Renal cortical epithelial cell (primary cell): ENCODE measurements at regions not wholly inside any gene's neighbourhood (a gene's known extent, or its start where the extent isn't known, plus 50 kb on each side); places are given as distances from the start of the nearest gene placed in this dataset.

Source experiments
- DNase-seq: peaks from one replicate; pipeline ENCODE4 v3.0.0-alpha.2; 2011; ENCODE audit warnings: low read depth

DNA sequence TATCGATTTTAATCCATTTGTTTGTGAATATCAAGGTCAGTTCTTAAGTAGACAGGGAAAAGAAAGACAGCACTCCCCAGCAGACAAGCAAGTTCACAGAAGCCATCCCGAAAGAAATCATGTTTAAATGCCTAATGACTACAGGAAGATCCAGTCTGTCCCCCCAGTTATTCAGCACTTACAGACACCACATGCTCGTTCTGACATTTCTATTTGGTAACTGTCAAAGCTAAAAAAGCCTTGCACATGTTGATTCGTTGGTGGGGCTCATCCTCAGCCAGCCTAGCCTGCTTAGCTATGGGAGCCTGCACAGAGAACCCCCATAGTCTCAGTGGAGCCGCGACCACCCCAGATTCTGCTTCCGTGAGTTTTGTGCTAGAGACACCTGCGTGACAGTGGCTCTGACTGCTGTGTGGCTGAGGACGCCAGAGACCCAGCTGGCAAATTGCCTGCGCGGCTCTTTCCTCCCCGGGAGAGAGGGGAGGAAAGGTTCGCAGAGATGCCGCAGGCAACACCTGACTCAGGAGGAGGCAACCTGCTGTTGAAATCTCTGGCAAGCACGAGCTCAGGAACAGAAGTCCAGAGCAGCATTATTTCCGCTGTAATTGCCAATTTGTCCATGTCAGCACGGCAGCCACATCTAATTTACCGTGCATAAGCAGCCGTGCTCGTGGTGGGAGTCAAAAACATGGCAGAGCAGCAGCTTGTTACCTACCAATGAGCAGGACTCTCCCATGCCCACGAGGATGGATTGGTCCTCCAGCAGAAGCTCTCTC lies 194.2 kb downstream of the GPAM start:
- no peak for DNase-seq

DNA sequence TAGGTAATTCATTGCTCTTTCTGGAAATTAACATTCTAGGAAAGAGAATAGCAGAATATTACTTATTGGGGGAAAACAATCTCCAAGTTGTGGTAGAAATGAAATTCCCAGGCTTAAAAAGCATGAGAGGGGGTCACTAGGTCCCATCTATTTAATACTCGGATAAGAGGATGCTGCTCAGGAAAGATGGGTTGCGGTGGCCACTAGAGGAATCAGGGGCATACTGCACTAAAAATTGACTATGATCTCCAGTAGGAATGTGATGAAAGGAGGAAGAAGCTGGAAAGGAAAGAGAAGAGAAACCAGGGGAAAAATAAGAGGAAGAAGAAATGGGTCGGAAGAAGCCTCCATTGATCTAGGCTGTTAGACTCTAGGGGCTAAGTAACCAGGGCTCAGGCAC lies 192.8 kb downstream of the GPAM start:
- no peak for DNase-seq

DNA sequence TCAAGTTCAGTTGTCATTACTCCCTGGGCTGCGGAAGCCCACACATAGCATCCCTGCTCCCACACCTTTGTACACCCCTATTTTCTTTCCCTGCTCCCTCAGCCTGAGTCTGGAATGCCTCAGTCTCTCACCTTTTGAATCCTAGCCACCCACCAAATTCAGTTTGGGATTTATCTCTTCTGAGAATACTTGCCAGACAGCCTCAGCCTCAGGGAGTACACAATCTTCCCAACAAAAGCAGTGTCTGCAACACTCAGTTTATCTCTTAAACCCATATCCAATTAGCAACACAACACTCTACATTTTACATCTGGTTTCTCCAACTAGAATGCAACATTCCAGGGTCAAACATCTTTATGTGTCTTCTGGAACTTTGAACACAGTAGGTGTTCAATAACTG lies 190.2 kb downstream of the GPAM start:
- DNase-seq, result no peak

DNA sequence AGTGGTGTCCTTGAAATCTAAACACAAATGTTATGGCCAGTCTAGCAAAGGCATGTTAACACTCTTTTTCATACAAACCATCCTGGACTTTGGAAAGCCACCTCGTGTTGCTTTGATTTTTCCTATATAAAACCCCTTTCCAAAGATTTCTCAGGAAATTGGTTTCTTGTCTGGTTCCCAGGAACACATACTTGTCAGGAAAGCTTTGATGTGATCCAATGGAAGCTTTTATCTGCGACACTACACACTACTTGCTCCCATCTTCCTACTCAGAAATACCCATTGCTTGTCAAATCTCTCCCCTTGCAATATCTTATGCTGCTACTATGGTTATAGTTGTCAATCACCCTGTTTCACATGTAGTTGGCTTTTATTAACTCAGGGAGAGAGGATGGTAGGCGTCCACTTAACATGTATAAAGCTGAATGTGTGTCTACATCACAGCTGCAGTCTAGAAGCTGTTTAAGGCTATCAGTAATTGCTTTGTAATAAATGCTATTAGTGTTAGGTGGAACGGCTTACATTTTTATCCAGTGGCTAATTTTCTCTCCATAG lies 189.6 kb downstream of the GPAM start:
- no peak for DNase-seq

DNA sequence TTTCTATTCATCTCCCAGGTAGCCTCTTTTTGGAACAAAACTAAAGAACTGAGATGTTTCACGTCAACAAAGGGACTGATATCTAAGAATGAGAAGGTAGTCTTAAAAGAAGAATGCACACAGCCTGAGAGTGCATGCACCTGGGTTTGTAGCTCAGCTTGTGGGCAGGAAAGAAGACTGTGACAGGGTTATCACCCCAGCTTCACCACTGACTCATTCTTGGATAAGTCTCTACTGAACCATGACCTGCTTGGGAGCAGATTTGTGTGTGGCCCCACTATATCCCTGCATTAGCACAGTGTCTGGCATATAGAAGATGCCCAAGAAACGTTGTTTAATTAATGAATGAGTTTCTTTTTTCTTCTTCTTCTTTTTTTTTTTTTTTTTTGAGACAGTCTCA lies 187.5 kb downstream of the GPAM start:
- DNase-seq, result peak; percentile 43

DNA sequence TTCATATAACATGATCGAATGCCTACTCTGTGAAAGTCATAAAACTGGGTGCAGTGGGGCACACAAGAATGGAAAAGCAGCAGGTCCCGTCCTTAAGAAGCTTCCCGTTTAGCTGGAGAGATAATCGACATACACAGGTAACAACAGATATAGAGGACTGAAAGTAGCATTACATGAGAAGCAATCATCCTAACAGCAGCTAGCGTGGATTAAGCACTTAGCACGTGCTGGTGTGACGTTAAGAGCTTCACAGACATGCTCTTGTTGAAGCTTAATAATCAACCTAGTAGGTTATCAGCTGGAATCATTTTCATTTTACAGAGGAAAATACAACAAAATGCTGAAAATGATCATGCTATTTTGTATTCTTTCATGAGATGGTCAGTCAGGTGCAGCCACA lies 184.8 kb downstream of the GPAM start:
- DNase-seq, result no peak

DNA sequence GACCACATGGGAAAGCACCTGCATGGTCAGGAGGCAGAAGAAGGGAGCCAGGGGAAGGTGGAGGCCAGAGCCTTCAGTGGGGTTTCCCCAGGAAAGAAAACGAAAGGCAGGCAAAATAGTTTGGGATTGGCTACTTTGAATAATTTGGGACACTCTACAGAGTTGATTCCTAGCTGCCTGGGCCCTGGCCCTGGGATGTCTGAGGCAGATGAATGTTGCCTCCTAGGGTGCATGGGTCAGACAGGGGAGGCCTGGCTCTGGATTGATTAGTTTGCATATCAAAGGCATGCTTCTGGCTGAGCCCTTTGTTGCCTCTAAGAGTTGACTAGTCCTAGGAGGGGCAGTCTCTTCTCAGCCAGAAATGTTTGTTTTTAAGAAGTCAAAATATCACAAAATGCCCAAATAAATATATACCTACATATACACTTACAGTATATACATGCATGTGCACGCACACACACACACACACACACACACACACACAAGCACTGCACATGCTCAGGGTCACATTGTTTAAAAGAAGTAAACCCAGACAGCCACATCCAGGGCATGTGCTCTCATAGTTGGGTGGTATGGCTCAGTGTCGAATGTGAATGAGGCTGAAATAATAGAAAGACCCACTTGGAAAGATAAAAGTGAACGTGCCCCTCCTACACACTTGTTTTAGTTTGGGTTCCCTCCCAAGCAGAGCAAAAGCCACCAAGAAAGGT lies 184.2 kb downstream of the GPAM start:
- no peak for DNase-seq

DNA sequence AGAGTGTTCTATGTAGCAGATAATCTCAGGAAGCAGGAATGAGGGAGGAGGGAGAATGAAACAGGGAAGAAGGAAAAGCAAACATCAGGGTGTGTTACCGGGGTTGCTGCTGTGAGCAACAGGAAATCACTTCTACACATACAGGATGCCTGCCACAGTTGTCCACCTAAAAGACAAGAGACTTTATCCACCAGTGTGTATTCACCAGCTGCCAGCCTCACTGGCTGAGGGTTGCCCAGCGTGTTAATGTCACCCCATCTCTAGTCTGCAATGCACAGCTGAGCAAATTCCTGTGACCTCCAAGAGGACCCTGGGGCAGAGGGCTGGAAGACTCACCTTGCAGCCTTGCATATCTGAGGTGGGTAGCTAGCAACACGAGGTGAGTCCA lies 183.7 kb downstream of the GPAM start:
- DNase-seq, result no peak

DNA sequence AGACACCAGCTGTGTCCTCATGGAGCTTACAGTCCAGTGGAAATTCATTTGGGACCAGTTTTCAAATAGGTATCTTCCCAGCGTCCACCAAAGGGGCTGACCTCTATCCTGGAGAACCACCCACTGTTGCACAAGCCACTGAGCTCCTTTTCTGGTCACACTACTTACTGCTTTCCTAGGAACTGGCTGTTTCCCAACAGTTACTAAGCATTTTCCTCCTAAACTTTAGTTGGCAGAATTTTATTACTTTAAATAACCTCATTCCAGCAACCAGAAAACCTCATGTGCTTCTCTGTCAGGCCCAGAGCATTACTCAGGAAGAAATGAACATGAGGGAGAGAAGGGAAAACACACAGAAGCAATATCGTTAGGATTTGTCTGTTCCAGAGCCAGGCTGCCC lies 183.1 kb downstream of the GPAM start:
- peak; percentile 80 for DNase-seq

DNA sequence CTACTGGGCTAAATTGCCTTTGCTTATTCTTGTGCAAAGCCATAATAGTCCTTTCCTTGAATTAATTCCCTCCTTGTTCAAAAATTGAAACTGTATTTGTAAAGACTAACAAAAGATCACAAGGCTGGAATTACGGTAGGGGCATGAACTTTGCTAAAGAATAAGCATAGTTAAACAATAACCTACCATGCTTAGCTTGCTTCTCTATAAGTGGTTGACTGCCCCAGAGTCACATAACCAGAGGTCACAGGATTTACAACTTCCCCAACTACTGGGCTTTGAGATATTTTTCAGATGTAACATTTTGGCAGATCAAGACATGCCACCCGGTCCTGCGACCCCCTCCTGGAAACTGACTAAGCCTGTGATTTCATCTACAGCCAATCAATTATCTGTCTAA lies 181.4 kb downstream of the GPAM start:
- peak; percentile 86 for DNase-seq

DNA sequence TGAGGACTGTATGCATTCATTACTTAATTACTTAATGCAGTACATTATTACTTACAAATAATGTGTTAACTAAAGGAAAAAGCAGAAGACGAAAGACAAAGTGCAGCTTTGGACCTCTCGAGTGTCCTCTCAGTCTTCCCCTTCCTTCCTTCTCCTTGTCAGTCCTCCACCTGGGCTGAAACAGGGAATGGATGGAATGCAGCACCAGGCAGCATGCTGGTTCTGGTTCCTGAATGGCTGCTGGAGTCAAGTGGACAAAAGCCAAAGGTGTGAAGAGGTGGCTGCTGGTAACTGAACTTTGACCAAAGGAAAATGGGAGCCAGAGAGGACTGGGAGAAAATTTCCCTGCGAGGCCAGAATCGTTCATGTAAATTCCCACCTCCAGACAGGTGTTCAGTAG lies 179.5 kb downstream of the GPAM start:
- DNase-seq, result no peak

DNA sequence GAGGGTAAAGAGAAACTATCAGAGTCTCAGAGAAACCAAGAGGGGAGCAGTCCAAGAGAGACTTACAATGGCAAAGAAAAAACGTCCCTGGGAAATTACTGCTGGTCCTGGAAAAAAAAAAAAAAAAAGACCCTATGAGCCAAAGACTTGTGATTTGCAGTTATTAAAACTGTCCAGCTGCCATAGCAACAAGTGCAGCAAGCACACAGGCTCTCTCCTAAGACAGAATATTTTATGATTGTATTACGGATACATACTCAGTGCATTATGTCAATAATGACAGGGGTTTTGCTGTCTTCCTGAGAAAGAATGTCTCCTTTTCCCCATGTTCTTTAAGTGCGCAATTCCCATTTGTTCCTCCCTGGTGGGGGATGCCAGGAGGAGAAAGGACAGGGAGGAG lies 178.5 kb downstream of the GPAM start:
- no peak for DNase-seq

DNA sequence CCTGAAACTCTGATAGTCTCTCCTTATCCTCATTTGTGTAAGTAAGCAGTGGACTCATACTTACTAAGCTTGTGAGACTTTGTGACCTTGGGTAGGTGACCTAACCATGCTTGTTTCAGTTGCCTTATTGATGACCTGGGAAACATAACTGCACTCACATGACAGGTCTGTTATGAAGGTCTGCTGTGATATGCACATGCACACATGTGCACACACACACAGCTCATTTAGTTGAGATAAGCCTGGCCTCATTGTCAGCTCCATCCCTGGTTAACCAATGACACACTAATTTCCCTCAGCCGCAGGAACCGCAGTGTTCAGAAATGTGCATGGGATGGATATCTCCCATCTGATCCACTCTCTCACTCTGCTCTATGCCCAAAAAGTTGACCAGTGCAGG lies 177.2 kb downstream of the GPAM start:
- no peak for DNase-seq

DNA sequence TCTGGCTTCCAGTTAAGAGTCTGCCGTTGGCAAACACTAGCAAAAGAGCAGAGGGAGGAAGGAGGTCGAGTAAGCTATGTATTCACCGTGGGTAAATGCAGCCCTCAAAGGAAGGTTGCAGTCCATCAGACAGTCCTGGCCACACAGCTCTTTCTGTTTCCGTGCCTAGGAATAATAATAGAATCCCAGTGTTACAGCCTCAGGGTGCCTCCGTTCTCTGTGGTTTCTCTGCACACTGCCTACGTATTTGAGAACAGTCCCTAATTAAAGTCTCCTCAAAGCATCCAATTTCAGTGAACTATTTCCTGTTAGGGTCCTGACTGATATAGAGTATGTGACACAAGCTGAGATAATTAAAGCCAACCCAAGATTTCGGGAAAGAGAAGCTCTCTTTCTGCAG lies 176.7 kb downstream of the GPAM start:
- DNase-seq, result peak; percentile 9

DNA sequence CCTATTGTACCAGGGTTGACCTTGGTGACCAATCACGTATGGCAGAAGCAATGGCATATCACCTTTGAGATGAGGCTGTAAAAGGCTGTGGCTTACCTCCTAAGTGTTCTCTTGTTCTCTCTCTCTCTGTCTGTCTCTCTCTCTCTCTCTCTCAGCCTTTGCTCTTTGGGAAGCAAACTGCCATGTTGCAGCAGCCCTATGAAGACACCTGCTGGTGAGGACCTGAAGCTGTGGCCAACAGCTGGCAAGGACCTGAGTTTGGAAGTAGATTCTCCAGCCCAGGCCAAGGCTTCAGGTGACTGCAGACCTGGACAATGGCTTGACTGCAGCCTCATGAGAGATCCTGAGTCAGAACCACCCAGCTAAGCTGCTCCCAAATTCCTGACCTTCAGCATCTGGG lies 161.4 kb downstream of the GPAM start:
- no peak for DNase-seq

DNA sequence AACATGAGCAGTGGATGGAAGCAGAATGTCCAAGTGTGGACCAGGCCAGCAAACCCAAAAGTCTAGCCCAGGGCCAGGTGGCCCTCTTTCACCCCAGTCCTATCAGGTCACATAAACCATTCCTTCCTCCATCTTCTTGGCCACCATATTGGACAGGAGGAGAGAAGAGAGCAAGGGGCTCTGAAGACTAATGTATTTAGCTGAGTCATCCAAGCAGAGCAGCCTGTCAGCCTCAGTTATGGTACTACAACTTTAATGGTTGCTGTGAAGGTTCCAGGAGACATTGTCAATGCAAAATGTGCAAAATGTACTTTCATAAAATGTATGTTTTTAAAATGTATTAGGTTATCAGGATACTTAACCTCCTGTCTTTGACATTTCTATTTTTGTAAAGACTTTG lies 159.5 kb downstream of the GPAM start:
- no peak for DNase-seq

DNA sequence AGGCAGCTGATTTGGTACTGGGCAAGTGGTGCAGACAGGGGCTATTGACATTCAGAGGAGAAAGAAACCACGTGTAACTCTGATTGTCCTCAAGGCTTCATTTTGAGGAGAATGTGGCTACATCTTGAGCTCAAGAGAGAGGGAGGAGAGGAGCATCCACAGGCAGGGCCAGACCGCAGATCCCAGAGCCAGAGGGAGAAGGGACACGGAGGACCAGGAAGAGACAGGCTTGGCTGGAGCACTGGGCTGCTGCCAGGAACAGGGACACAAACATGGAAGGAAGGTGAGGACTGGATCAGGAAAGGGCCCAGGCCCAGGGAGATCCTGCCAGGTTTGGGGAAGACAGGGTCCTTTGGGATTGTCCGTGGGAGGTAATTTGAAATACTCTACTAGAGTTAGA lies 158.3 kb downstream of the GPAM start:
- no peak for DNase-seq

DNA sequence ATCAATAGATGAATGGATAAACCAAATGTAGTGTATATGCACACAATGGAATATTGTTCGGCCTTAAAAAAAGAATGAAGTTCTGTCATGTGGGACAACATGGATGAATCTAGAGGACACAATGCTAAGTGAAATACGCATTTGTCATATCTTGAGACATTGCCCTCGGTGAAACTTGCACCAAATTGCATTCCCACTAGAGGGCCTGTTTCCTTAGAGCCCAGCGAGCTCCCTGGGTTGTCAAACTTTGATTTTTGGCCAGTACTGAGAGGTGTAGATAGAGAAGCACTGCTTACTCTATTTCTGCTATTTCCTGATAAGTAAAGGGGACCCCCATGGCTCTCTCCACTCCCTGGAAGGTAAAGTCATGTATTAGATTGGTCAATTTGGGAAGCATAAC lies 157.1 kb downstream of the GPAM start:
- no peak for DNase-seq

DNA sequence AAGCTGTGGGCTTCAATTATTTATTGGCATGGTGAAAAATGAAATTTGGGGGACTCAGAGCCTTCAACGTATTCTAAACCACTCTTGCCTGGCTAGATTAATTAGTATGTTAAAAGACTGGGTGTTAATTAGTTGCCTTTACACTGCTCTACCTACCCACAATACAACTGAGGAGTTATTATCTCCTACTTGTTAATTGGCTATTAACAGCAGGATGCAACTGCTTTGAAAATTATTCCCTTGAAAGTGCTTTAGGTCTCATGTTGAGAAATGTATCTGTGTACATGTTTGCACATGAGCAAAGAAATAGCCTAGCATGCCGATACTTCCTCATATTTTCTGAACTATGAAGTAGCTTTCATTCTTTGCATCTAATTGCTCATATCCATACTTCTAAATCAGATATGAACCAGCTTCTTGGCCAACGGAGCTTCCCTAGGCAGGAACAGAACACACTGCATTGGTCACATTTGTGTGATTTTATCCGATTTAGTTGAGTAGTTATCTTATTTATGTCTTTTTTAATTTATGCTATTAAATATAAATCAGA lies 155.8 kb downstream of the GPAM start:
- DNase-seq, result no peak

DNA sequence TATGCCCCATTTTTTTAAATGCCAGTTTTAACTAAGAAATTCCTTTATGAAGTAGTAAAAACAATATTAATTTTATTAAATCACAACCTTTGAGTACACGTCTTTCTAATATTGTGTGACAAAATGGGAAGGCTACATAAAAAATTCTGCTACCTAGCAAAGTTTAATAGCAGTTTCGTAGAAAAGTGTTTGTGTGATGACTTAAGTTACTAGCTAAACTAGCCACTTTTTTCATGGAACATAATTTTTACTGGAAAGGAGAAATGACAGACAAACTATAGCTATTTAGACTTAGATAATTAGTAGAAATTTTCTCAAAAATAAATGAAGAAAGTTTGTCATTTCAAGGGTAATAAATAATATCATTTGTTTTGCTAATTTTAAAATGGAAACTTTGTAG lies 153.1 kb downstream of the GPAM start:
- DNase-seq, result no peak

DNA sequence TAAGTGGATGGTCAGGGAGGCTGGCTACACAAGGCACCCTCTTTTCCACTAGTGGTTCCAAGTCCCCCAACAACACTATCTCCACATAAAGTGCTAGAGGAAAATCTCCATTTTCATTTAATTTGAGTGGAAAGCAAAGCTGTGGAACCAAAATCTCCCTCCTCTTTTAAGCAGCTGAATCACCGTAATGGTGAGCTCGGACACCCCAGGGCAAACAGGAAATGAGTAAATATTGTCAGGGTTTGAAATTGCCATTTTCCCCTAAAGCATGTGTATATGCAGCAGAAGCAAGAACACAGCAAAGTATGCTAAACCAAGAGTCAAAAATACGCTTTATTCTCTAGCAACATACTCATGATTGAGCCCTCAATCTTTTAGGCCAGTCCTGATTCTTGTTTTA lies 143.7 kb downstream of the GPAM start:
- DNase-seq, result no peak

DNA sequence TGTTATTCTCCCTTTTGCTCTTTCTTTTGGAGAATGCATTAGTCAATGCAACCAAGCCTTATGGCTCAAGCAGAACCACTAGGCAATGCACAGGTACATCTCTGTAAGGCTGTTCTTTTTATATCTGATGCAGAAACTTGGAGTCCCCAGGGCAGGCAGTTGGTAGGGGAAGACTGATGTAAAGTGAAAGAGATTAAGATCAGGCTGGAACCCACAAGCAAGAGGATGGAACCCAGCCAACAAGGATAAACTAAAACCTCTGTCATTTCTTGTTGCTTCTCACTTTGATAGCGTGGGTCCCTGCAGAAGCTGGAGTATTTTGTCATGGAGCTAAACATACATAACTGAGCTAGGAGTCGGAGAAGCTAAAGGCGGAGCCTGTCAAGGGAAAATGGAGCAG lies 142.9 kb downstream of the GPAM start:
- no peak for DNase-seq

DNA sequence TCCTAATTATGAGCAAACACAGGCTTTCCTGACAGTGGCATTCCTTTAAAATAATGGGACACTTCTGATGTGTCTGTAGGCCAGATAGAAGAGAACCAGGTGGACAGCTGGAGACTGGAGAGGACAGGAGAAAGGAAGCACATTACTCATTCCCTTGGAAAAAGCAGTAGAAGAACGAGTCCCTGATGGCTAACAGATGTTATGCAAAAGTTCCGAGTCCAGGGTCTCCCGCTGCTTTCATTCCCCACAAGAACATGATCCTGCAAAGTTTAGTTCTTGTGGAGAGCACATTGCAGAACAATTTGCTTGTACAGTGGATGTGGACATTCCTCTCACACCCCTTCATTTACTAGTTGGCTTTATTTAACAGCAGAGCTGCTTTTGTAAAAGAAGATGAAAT lies 137.6 kb downstream of the GPAM start:
- DNase-seq, result no peak
